ENCODE measurements at regions not wholly inside any gene's neighbourhood (a gene's known extent, or its start where the extent isn't known, plus 50 kb on each side); places are given as distances from the start of the nearest gene placed in this dataset.

DNA sequence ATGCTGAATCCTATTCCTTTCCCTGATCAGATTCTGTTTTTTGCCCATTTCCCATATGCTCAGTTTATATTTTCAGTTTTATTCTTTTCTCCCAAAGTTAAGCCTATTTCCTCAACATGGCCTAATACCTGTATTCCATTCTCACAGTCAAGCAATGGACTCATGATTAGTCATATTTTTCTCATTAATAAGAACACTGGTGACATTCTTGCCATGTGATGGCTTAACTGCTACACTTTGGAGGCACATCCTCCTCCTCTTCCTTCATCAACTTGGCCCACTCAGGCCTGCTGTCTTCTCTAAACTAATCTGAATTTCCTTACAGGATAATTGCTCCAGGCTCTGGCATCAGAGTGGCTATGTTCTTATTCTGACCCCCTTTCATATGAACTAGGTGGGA lies 679.2 kb downstream of the NYAP2 start:
- peaks cover 5% of the 10 kb centered on the region; the same call in 1 of the 3 replicates for H3K9me3 Mint-ChIP-seq
- Histone ChIP-seq H3K4me3 (no peak overlapping the region), H4K20me1 (replicated peaks; ENCODE audit: insufficient read depth) (no peaks in the 10 kb centered on the region), H3K36me3 (ENCODE audit: insufficient read depth) (no peaks in the 10 kb centered on the region), H3K27ac (ENCODE audit: low read depth) (no peak overlapping the region), H2AFZ (no peak overlapping the region), H3K9me2 (ENCODE audit: insufficient read depth) (no peaks in the 10 kb centered on the region; the same call in 1 of the 2 replicates), H3K4me2 (no peak overlapping the region), H3K79me2 (replicated peaks; ENCODE audit: insufficient read depth) (no peaks in the 10 kb centered on the region), H3F3A (replicated peaks; ENCODE audit: low read depth) (no peaks in the 10 kb centered on the region), H3K27me3 (ENCODE audit: insufficient read depth) (no peaks in the 10 kb centered on the region), H3K4me1 (ENCODE audit: insufficient read depth) (0 out of 2 replicates have a peak, but pooled peaks cover 3% of the 10 kb centered on the region)
- H3K27me3 Mint-ChIP-seq (ENCODE audit: insufficient read depth, low read depth, poor library complexity) = no peaks in the 10 kb centered on the region
- no peak overlapping the region for H3K27ac Mint-ChIP-seq
- H3K36me3 Mint-ChIP-seq (ENCODE audit: low read depth) = peaks cover 5% of the 10 kb centered on the region; the same call in 2 of the 3 replicates
- no peak overlapping the region for H3K4me3 Mint-ChIP-seq
- DNase-seq (ENCODE audit: low spot score) (no peak), ATAC-seq (no peak)
- TF ChIP-seq STAT1 (IDR thresholded peaks at IDR 0.05; ENCODE audit: unreplicated experiment) = no peak
- no peak for TF ChIP-seq EZH2phosphoT487 (IDR thresholded peaks at IDR 0.05; ENCODE audit: unreplicated experiment)
- TF ChIP-seq, protein P1, sequence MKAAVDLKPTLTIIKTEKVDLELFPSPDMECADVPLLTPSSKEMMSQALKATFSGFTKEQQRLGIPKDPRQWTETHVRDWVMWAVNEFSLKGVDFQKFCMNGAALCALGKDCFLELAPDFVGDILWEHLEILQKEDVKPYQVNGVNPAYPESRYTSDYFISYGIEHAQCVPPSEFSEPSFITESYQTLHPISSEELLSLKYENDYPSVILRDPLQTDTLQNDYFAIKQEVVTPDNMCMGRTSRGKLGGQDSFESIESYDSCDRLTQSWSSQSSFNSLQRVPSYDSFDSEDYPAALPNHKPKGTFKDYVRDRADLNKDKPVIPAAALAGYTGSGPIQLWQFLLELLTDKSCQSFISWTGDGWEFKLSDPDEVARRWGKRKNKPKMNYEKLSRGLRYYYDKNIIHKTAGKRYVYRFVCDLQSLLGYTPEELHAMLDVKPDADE (IDR thresholded peaks at IDR 0.05) = no peak
- TF ChIP-seq POLR2AphosphoS5 (IDR thresholded peaks at IDR 0.05; ENCODE audit: low read depth) = no peak
- H3K4me1 Mint-ChIP-seq = no peaks in the 10 kb centered on the region

DNA sequence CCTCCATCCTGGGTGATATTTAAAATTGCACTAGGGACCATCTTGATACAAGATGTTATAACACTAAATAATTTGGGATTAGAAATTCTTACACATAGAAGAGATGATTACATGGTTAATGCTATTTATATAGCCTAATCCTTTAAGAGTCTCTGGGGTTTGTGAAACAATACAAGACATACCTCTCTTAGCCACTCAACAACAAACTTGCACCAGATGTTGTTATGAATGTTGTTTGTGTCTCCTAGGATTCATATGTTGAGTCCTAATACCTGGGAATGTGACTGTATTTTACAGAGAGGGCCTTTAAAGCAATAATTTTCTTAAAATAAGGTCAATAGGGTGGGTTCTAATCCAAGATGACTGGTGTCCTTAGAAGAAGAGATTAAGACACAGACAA lies 678.3 kb downstream of the NYAP2 start:
- Histone ChIP-seq H3K4me2 (no peak overlapping the region), H4K20me1 (replicated peaks; ENCODE audit: insufficient read depth) (no peaks in the 10 kb centered on the region), H3F3A (replicated peaks; ENCODE audit: low read depth) (no peaks in the 10 kb centered on the region), H3K27me3 (ENCODE audit: insufficient read depth) (no peaks in the 10 kb centered on the region), H3K9me2 (ENCODE audit: insufficient read depth) (no peaks in the 10 kb centered on the region; the same call in 1 of the 2 replicates), H3K27ac (ENCODE audit: low read depth) (no peak overlapping the region), H2AFZ (no peak overlapping the region), H3K79me2 (replicated peaks; ENCODE audit: insufficient read depth) (no peaks in the 10 kb centered on the region), H3K4me1 (ENCODE audit: insufficient read depth) (0 out of 2 replicates have a peak, but pooled peaks cover 3% of the 10 kb centered on the region), H3K36me3 (ENCODE audit: insufficient read depth) (no peaks in the 10 kb centered on the region), H3K4me3 (no peak overlapping the region)
- TF ChIP-seq NANOG (IDR thresholded peaks at IDR 0.05; ENCODE audit: borderline replicate concordance) = no peak
- TF ChIP-seq, protein P2, sequence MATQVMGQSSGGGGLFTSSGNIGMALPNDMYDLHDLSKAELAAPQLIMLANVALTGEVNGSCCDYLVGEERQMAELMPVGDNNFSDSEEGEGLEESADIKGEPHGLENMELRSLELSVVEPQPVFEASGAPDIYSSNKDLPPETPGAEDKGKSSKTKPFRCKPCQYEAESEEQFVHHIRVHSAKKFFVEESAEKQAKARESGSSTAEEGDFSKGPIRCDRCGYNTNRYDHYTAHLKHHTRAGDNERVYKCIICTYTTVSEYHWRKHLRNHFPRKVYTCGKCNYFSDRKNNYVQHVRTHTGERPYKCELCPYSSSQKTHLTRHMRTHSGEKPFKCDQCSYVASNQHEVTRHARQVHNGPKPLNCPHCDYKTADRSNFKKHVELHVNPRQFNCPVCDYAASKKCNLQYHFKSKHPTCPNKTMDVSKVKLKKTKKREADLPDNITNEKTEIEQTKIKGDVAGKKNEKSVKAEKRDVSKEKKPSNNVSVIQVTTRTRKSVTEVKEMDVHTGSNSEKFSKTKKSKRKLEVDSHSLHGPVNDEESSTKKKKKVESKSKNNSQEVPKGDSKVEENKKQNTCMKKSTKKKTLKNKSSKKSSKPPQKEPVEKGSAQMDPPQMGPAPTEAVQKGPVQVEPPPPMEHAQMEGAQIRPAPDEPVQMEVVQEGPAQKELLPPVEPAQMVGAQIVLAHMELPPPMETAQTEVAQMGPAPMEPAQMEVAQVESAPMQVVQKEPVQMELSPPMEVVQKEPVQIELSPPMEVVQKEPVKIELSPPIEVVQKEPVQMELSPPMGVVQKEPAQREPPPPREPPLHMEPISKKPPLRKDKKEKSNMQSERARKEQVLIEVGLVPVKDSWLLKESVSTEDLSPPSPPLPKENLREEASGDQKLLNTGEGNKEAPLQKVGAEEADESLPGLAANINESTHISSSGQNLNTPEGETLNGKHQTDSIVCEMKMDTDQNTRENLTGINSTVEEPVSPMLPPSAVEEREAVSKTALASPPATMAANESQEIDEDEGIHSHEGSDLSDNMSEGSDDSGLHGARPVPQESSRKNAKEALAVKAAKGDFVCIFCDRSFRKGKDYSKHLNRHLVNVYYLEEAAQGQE (IDR thresholded peaks at IDR 0.05; ENCODE audit: unreplicated experiment) = no peak
- TF ChIP-seq ZNF114 (CRISPR knock-in tag; IDR thresholded peaks at IDR 0.05) = no peak
- TF ChIP-seq POLR2AphosphoS5 (IDR thresholded peaks at IDR 0.05; ENCODE audit: low read depth) = no peak
- TF ChIP-seq ZNF331 (CRISPR knock-in tag; IDR thresholded peaks at IDR 0.05; ENCODE audit: low read depth) = no peak
- TF ChIP-seq, protein P3, sequence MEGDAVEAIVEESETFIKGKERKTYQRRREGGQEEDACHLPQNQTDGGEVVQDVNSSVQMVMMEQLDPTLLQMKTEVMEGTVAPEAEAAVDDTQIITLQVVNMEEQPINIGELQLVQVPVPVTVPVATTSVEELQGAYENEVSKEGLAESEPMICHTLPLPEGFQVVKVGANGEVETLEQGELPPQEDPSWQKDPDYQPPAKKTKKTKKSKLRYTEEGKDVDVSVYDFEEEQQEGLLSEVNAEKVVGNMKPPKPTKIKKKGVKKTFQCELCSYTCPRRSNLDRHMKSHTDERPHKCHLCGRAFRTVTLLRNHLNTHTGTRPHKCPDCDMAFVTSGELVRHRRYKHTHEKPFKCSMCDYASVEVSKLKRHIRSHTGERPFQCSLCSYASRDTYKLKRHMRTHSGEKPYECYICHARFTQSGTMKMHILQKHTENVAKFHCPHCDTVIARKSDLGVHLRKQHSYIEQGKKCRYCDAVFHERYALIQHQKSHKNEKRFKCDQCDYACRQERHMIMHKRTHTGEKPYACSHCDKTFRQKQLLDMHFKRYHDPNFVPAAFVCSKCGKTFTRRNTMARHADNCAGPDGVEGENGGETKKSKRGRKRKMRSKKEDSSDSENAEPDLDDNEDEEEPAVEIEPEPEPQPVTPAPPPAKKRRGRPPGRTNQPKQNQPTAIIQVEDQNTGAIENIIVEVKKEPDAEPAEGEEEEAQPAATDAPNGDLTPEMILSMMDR (conservative IDR thresholded peaks at IDR 0.05; ENCODE audit: low read depth in 2 of 2) = no peak
- TF ChIP-seq STAT1 (IDR thresholded peaks at IDR 0.05; ENCODE audit: unreplicated experiment) = no peak
- TF ChIP-seq, protein P1 (IDR thresholded peaks at IDR 0.05) = no peak
- no peak for TF ChIP-seq EZH2 (IDR thresholded peaks at IDR 0.05; ENCODE audit: low read depth, unreplicated experiment)
- no peak for TF ChIP-seq CREB1 (CRISPR knock-in tag; IDR thresholded peaks at IDR 0.05; ENCODE audit: low read depth)
- H3K9me3 Mint-ChIP-seq = no peaks in the 10 kb centered on the region
- DNase-seq (ENCODE audit: low spot score) = no peak
- H3K4me1 Mint-ChIP-seq = no peaks in the 10 kb centered on the region
- H3K4me3 Mint-ChIP-seq = no peak overlapping the region
- H3K27me3 Mint-ChIP-seq (ENCODE audit: insufficient read depth, low read depth, poor library complexity) = no peaks in the 10 kb centered on the region
- H3K36me3 Mint-ChIP-seq (ENCODE audit: low read depth) = no peaks in the 10 kb centered on the region
- no peak overlapping the region for H3K27ac Mint-ChIP-seq
- no peak for ATAC-seq
